HepG2 (cell line): ENCODE measurements at regions not wholly inside any gene's neighbourhood (a gene's known extent, or its start where the extent isn't known, plus 50 kb on each side); places are given as distances from the start of the nearest gene placed in this dataset.
"Not testable (repeated sequence)": the region's sequence is repeated elsewhere in the genome, so short reads cannot be mapped to it uniquely, and the experiment has no call there.

Experiments
- ATAC-seq: fragments of 200-7000 bp; cut with Tn5 transposase; 3 replicates; pipeline ENCODE4 v1.9.1; 2020; ENCODE audit warnings: mild to moderate bottlenecking, moderate library complexity
- BruUV-seq: library from RNA; stranded (reverse); fragments of 400-500 nt; replicated peaks from 2 replicates; lab custom pipeline; 2021; lab: Mats Ljungman, UMichigan
- CTCF ChIA-PET: fragments of 300-600 bp; formaldehyde crosslinking; extraction: SDS; loops from one replicate; lab custom pipeline; 2021; ENCODE audit warnings: low total read pairs, inconsistent platforms, low intra/inter-chr PET ratio; lab: Yijun Ruan, JAX
- POLR2A ChIA-PET: fragments of 350-600 bp; sonication (Branson Sonifier 250); formaldehyde crosslinking; loops from one replicate; lab custom pipeline; 2020; ENCODE audit warnings: antibody characterized with exemption, inconsistent platforms; lab: Yijun Ruan, JAX
- DNase-seq: peaks from one replicate; pipeline ENCODE4 v3.0.0-alpha.2; 2015; ENCODE audit warnings: low spot score
- FAIRE-seq: peaks from 3 replicates; lab custom pipeline; 2011; peaks lifted over from hg19 to GRCh38; lab: Jason Lieb, UNC
- H2AFZ ChIP-seq: one replicate; pipeline ENCODE4 v1.6.1; 2011; ENCODE audit warnings: low read length, inconsistent platforms
- H3K27ac ChIP-seq: fragments of 300-600 bp; 3 replicates; pipeline ENCODE4 v1.8.0; 2011; ENCODE audit warnings: mixed run types, mild to moderate bottlenecking, mixed read lengths, low read length, inconsistent platforms; ENCODE audit not compliant: insufficient read depth; ENCODE audit errors: extremely low read length
- H3K27me3 ChIP-seq, 2 experiments: fragments of 200-600 bp in 1 of 2; 2 replicates in 1 of 2; 3 replicates in 1 of 2; pipeline versions ENCODE4 v1.6.0 to v1.8.0; 2011; ENCODE audit warnings: low read length in 2 of 2, mild to moderate bottlenecking in 2 of 2, moderate library complexity in 2 of 2, inconsistent platforms in 1 of 2; ENCODE audit not compliant: insufficient read depth in 2 of 2, control insufficient read depth in 1 of 2
- H3K36me3 ChIP-seq, 2 experiments: fragments of 200-600 bp in 1 of 2; replicated peaks in 1 of 2; 2 replicates in 1 of 2; 3 replicates in 1 of 2; pipeline versions ENCODE4 v1.5.1 to v1.8.0; 2011; ENCODE audit warnings: low read length in 2 of 2, inconsistent platforms in 1 of 2; ENCODE audit not compliant: insufficient read depth in 2 of 2, control insufficient read depth in 1 of 2
- H3K4me1 ChIP-seq: 2 replicates; pipeline ENCODE4 v1.5.1; 2012; ENCODE audit warnings: low read length, inconsistent platforms; ENCODE audit not compliant: insufficient read depth
- H3K4me2 ChIP-seq: 2 replicates; pipeline ENCODE4 v1.6.0; 2011; ENCODE audit warnings: low read depth, low read length, inconsistent platforms
- H3K4me3 ChIP-seq, 3 experiments: fragments of 200-600 bp in 1 of 3; sonication (generic), shearing (Covaris generic) in 1 of 3; replicated peaks in 1 of 3; 2 replicates each; pipeline ENCODE4 v1.5.1; 2011 to 2016; ENCODE audit warnings: low read length in 3 of 3, inconsistent platforms in 2 of 3, low read depth in 2 of 3, mild to moderate bottlenecking in 2 of 3, control low read depth in 1 of 3, mixed read lengths in 1 of 3; ENCODE audit not compliant: insufficient read depth in 1 of 3
- H3K79me2 ChIP-seq: one replicate; pipeline ENCODE4 v1.6.1; 2011; ENCODE audit warnings: low read length, inconsistent platforms; ENCODE audit not compliant: insufficient read depth
- H3K9ac ChIP-seq: 2 replicates; pipeline ENCODE4 v1.6.0; 2011; ENCODE audit warnings: mild to moderate bottlenecking, low read depth, low read length, inconsistent platforms; ENCODE audit not compliant: insufficient read depth
- H3K9me3 ChIP-seq: 2 replicates; pipeline ENCODE4 v1.5.1; 2012; ENCODE audit warnings: mild to moderate bottlenecking, low read length
- H4K20me1 ChIP-seq: 2 replicates; pipeline ENCODE4 v1.6.0; 2011; ENCODE audit warnings: inconsistent platforms, mild to moderate bottlenecking, low read length, moderate library complexity; ENCODE audit not compliant: insufficient read depth
- CBX2 ChIP-seq, 2 experiments: fragments of 200-600 bp in 1 of 2; sonication (generic); formaldehyde crosslinking in 1 of 2; IDR thresholded peaks; 2 replicates each; pipeline versions ENCODE4 v1.7.0 to v1.8.1; 2018 to 2022; ENCODE audit warnings: low read depth in 2 of 2, low read length in 1 of 2, mild to moderate bottlenecking in 1 of 2, missing genetic modification reagents in 1 of 2
- HNRNPLL ChIP-seq: fragments of 200-400 bp; formaldehyde crosslinking; IDR thresholded peaks from 2 replicates; pipeline ENCODE4 v1.6.1; 2017; ENCODE audit warnings: mild to moderate bottlenecking, low read depth, low read length; ENCODE audit not compliant: poor library complexity, severe bottlenecking
- SMAD9 ChIP-seq: sonication (generic); formaldehyde crosslinking; IDR thresholded peaks from 2 replicates; pipeline ENCODE4 v1.5.1; 2020; ENCODE audit warnings: mild to moderate bottlenecking, missing genetic modification reagents
- WGBS: methylation state at CpG from one replicate; pipeline ENCODE4 v1.1.6; 2017; ENCODE audit warnings: low lambda C conversion rate; 5-methylcytosine and 5-hydroxymethylcytosine counted together
- in situ Hi-C: cut with HindIII; loops from 2 replicates; pipeline ENCODE4 v1.10.0; 2017; ENCODE audit warnings: low pct_unique_long_range_greater_than_20kb; ENCODE audit not compliant: extremely low pct_ligation_motif_present
- intact Hi-C: fragments of 100-400 bp; cut with micrococcal nuclease; formaldehyde crosslinking; loops from one replicate; pipeline ENCODE4 v1.10.0; 2022; ENCODE audit not compliant: unreplicated experiment

GRCh38 chr2:242045596-242046144, 176.1 kb downstream of the RTP5 start:
- ATAC-seq, BruUV-seq, H2AFZ ChIP-seq, CTCF ChIA-PET, H4K20me1 ChIP-seq, H3K9me3 ChIP-seq, FAIRE-seq, H3K36me3 ChIP-seq, POLR2A ChIA-PET, in situ Hi-C loops, DNase-seq, H3K9ac ChIP-seq, H3K27ac ChIP-seq, H3K79me2 ChIP-seq, intact Hi-C loops: not testable (repeated sequence)
- H3K27me3 ChIP-seq = peaks cover 2 to 31% of the 10 kb centered on the region in 2 experiments; a peak in 4 of 5 replicates
- H3K4me1 ChIP-seq = peaks cover 15% of the 10 kb centered on the region; the same call in 1 of the 2 replicates
- WGBS = 84% methylated on average over 25 of the region's 25 CpGs
- peak overlapping the region; percentile 59; the same call in 1 of the 2 replicates for H3K4me2 ChIP-seq
- 0 out of 6 replicates have a peak overlapping the region, but pooled peaks of 1 of the 3 experiments have one; percentile 31 for H3K4me3 ChIP-seq

GRCh38 chr2:242046206-242046826, 176.8 kb downstream of the RTP5 start:
- no peak for ATAC-seq
- Histone ChIP-seq H3K9ac (no peak overlapping the region), H4K20me1 (no peaks in the 10 kb centered on the region), H3K4me1 (peaks cover 11% of the 10 kb centered on the region; the same call in 1 of the 2 replicates), H3K36me3 (no peaks in the 10 kb centered on the region), H3K27me3 (peaks cover 2 to 31% of the 10 kb centered on the region in 2 experiments; a peak in 4 of 5 replicates), H3K4me2 (peak overlapping the region; percentile 59), H3K4me3 (peak overlapping the region; percentile 31 to 62 (median 45); a peak in 4 of 6 replicates), H3K27ac (no peak overlapping the region), H3K79me2 (no peaks in the 10 kb centered on the region), H3K9me3 (no peaks in the 10 kb centered on the region), H2AFZ (no peak overlapping the region)
- WGBS = 72% methylated on average over 32 of the region's 38 CpGs
- TF ChIP-seq HNRNPLL = peak; percentile 58
- no peak for TF ChIP-seq SMAD9 (CRISPR knock-in tag)
- TF ChIP-seq CBX2 (IDR thresholded peaks at IDR 0.05; ENCODE audit: low read depth, low read length) = peak; percentile 93
- TF ChIP-seq CBX2 (CRISPR knock-in tag; IDR thresholded peaks at IDR 0.05; ENCODE audit: low read depth) = no peak
- in situ Hi-C loops (no loop called here), intact Hi-C loops (no loop called here)
- DNase-seq = no peak
- no TSS peak for BruUV-seq
- FAIRE-seq = no peak
- ChIA-PET CTCF (no interaction called here), POLR2A (no interaction called here)
